HUES64 (cell line): ENCODE measurements at regions not wholly inside any gene's neighbourhood (a gene's known extent, or its start where the extent isn't known, plus 50 kb on each side); places are given as distances from the start of the nearest gene placed in this dataset.

Experiments used
- H3K27ac ChIP-seq: 2 replicates; pipeline ENCODE4 v1.7.0; 2013; ENCODE audit warnings: low read depth, low read length, inconsistent platforms
- H3K27me3 ChIP-seq: 2 replicates; pipeline ENCODE4 v1.6.1; 2013; ENCODE audit warnings: mild to moderate bottlenecking, low read length; ENCODE audit not compliant: insufficient read depth
- H3K36me3 ChIP-seq: 2 replicates; pipeline ENCODE4 v1.6.1; 2013; ENCODE audit warnings: mild to moderate bottlenecking, low read length; ENCODE audit not compliant: insufficient read depth
- H3K4me1 ChIP-seq: 2 replicates; pipeline ENCODE4 v1.6.1; 2013; ENCODE audit warnings: mild to moderate bottlenecking, low read length, moderate library complexity; ENCODE audit not compliant: insufficient read depth
- H3K4me3 ChIP-seq: 2 replicates; pipeline ENCODE4 v1.5.1; 2013; ENCODE audit warnings: mild to moderate bottlenecking, low read length, moderate library complexity
- H3K9ac ChIP-seq: 2 replicates; pipeline ENCODE4 v1.6.1; 2013; ENCODE audit warnings: mild to moderate bottlenecking, low read depth, low read length
- H3K9me3 ChIP-seq: 2 replicates; pipeline ENCODE4 v1.6.1; 2013; ENCODE audit warnings: low read depth, low read length; ENCODE audit not compliant: insufficient read depth
- WGBS: fragments of 150-250, 120-280 bp; methylation state at CpG from one replicate; pipeline ENCODE4 v1.1.7; 2013; ENCODE audit warnings: missing lambda C conversion rate; 5-methylcytosine and 5-hydroxymethylcytosine counted together

DNA sequence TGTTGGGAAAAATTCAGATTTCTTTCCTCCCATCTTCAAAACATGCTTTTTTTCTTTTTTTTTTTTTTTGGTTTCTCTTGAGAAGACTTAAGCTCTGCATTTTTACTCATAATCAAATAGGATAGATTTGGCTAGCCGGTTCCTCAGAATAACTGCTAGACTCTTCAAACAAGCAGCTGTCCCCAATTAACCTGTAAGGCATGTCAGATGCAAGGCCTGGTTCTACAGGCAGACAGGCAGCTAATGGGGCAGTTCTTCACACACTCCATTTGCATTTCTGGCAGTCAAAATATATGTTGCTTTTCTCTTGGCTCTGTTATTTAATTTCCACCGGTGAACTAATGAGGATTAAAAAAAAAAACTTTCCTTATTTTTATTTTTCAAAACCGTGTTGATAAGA is 228.0 kb upstream of the ATP2B1 start:
- Histone ChIP-seq H3K9ac (no peak overlapping the region), H3K27ac (no peak overlapping the region), H3K4me1 (peaks cover 20% of the 10 kb centered on the region; the same call in 1 of the 2 replicates), H3K9me3 (no peaks in the 10 kb centered on the region), H3K36me3 (no peaks in the 10 kb centered on the region), H3K4me3 (no peak overlapping the region), H3K27me3 (no peaks in the 10 kb centered on the region)
- 89% methylated on average over 3 of the region's 3 CpGs for WGBS

DNA sequence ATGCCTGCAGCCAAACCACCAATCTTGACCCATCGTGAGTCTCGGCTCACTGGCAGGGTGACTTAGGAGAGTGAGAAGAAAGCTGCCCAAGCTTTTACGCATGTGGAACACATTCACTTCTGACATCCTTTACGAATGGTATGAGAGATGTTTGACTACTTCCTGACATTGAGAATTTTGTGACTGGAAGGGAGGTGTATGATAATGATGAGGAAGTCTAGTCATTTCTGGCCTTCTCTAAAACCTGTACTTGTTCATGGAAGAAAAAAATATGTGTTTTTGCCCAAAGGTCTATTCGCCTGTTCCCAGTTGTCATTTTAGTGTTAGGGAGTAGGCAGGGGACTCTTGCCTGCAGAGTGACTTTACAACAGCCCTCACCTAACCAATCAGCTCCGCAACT is 227.2 kb upstream of the ATP2B1 start:
- peaks cover 20% of the 10 kb centered on the region; the same call in 1 of the 2 replicates for H3K4me1 ChIP-seq
- 93% methylated on average over 5 of the region's 6 CpGs for WGBS
- H3K27me3 ChIP-seq: no peaks in the 10 kb centered on the region
- H3K9ac ChIP-seq: no peak overlapping the region
- no peak overlapping the region for H3K27ac ChIP-seq
- H3K36me3 ChIP-seq: no peaks in the 10 kb centered on the region
- H3K4me3 ChIP-seq: no peak overlapping the region
- H3K9me3 ChIP-seq: no peaks in the 10 kb centered on the region

DNA sequence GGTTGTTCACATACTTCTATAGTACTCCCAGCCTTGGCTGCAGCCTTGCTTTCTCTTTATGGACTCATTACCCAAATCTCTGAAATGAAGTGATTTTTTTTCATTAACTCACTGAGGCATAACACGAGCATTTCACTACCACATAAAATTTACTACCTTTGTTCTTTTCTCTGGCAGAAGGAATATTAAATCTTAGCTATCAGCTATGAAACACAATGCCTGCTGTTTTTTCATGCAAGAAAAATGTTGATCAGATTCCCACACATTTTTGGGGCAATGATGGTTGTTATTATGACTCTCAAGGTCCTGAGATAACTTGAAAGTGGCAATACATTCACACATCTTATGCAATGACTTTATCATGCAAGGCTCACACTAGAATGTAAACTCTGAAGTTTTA is 225.3 kb upstream of the ATP2B1 start:
- Histone ChIP-seq H3K27ac (no peak overlapping the region), H3K4me1 (peaks cover 14% of the 10 kb centered on the region; the same call in 1 of the 2 replicates), H3K27me3 (no peaks in the 10 kb centered on the region), H3K9me3 (no peaks in the 10 kb centered on the region), H3K9ac (no peak overlapping the region), H3K36me3 (no peaks in the 10 kb centered on the region), H3K4me3 (no peak overlapping the region)
- WGBS: 92% methylated on average over 1 of the region's 1 CpG

DNA sequence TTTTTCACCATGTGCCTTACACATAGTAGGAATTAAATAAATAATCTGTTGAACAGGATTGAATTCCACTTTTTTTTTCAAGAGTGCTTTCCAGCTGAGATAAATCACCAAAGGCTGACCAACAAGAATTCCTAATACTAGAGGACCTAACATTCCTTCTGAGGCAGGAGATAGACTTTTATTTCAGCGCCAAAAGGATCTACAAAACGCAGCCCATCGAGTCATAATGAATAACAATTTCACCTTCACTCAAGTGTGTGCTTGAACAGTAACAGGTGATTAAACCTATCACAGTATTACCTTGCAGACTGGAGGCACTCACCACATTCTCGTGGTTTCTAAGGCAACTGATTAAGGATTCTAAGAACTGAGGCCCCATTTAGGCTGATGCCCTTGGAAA is 224.3 kb upstream of the ATP2B1 start:
- no peak overlapping the region for H3K4me3 ChIP-seq
- H3K9ac ChIP-seq: no peak overlapping the region
- H3K36me3 ChIP-seq: no peaks in the 10 kb centered on the region
- H3K4me1 ChIP-seq: peaks cover 10% of the 10 kb centered on the region; the same call in 1 of the 2 replicates
- 97% methylated on average over 4 of the region's 4 CpGs for WGBS
- H3K27me3 ChIP-seq: no peaks in the 10 kb centered on the region
- H3K27ac ChIP-seq: no peak overlapping the region
- no peaks in the 10 kb centered on the region for H3K9me3 ChIP-seq

DNA sequence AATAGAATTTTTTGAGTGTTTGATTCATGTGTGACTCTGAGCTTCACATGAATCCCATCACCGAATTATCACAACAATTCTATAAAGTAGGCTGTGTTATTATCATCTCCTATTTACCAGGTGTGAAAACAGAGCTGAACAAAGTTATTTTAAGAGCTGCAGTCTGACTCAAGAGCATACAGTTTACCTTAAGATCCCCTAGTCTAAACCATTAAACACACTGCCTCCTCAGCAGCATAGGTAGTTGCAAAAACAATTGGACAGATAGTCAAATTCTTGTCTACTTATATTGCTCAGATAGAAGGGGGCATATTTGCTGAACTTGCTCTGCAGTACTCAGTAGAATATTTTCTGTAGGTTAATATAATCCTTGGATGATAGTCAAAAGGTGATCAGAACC is 219.8 kb upstream of the ATP2B1 start:
- Histone ChIP-seq H3K27me3 (no peaks in the 10 kb centered on the region), H3K36me3 (no peaks in the 10 kb centered on the region), H3K9ac (no peak overlapping the region), H3K4me3 (no peak overlapping the region), H3K4me1 (peaks cover 3% of the 10 kb centered on the region; the same call in 1 of the 2 replicates), H3K9me3 (no peaks in the 10 kb centered on the region), H3K27ac (no peak overlapping the region)
- no CpG with 5 or more reads among the region's 1 CpG for WGBS

DNA sequence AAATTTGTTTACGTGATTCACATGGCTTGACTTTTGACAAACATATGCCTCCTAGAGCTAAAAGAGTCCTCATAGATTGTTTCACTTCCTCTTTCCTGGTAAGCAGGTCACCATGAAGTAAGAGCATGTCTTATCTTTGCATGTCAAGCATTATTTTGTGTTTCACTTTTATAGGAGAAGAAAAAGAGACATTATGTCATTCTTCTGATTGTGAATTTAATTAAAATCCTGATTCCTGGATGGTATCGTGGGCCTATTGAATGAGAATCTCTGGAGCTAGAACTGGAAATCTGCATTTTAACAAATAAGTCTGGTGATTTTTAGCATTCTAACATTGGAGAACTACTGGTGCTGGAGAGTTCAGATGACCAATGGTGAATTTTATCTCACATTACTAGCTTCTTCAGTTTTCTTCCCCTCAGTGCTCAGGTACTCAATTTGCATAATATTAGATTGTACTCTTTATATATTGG is 218.6 kb upstream of the ATP2B1 start:
- H3K36me3 ChIP-seq: no peaks in the 10 kb centered on the region
- H3K9me3 ChIP-seq: no peaks in the 10 kb centered on the region
- no peak overlapping the region for H3K9ac ChIP-seq

DNA sequence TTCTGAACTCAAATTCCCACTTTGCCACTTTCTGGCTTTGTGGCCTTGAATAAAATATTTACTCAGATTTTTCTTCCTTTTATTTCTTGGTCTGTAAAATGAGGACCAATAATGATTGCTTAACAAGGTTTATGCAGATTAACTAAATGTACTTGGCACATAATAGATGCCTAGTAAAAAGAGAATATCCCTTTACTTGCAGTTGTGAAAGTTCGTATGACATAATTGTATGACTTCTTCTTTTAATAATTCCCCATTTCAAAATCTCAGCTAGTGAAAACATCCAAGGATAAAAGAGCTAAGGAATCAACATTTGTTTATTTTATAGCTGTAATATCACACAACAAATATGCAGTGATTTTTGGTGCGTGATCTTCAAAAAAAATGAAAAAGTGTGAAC is 215.6 kb upstream of the ATP2B1 start:
- H3K27me3 ChIP-seq: no peaks in the 10 kb centered on the region
- peaks cover 9% of the 10 kb centered on the region for H3K4me1 ChIP-seq
- H3K9ac ChIP-seq: no peak overlapping the region
- H3K36me3 ChIP-seq: no peaks in the 10 kb centered on the region
- 100% methylated on average over 1 of the region's 2 CpGs for WGBS
- no peaks in the 10 kb centered on the region for H3K9me3 ChIP-seq
- no peak overlapping the region for H3K27ac ChIP-seq
- no peak overlapping the region for H3K4me3 ChIP-seq

More for the DNA sequence above, 218.6 kb upstream of the ATP2B1 start:
- Histone ChIP-seq H3K4me3 (no peak overlapping the region), H3K4me1 (no peaks in the 10 kb centered on the region), H3K27ac (no peak overlapping the region), H3K27me3 (no peaks in the 10 kb centered on the region)
- 92% methylated on average over 2 of the region's 2 CpGs for WGBS

DNA sequence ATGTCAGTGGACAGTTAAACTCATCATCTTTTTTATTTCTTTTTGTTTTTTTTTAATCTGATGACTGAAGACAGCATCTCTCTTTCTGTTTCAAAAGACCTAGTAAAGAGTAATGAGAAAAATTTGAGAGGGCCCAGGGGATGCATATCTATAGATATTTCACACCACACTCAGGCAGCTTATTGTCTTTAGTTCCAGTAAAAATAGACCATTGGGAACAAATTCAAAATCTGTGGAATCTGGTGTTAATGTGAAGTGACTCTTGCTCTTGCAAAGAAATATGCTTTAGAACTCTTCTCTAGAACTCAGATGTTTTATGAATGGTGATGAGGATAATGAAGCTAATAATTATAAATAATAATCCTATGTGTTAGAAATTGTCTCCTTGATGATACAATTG is 214.5 kb upstream of the ATP2B1 start:
- no peak overlapping the region for H3K4me3 ChIP-seq
- no peaks in the 10 kb centered on the region for H3K36me3 ChIP-seq
- H3K27ac ChIP-seq: no peak overlapping the region
- H3K9me3 ChIP-seq: no peaks in the 10 kb centered on the region
- H3K4me1 ChIP-seq: peaks cover 9% of the 10 kb centered on the region
- H3K9ac ChIP-seq: no peak overlapping the region
- H3K27me3 ChIP-seq: no peaks in the 10 kb centered on the region

DNA sequence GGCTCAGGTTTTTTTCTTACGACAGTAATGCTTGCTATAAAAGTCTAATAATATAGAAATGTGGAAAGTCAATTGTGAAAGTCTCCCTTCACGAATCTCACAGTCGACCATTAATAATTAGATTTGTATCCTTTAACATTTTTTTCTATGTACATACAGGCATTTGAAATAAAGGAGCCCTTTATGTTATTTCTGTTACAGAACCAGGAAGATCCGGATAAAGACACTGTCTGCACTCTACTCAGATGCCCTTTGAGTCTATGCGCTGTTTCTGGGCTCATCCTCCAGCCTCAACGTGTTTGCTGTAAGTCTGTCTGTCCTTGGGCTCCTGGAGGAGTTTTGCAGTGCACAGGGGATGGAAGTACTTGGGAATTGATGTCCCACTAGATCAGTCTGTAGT is 212.2 kb upstream of the ATP2B1 start:
- WGBS: 88% methylated on average over 3 of the region's 6 CpGs
- H3K9ac ChIP-seq: no peak overlapping the region
- peaks cover 16% of the 10 kb centered on the region for H3K4me1 ChIP-seq
- H3K27me3 ChIP-seq: no peaks in the 10 kb centered on the region
- H3K27ac ChIP-seq: no peak overlapping the region
- no peaks in the 10 kb centered on the region for H3K36me3 ChIP-seq
- no peaks in the 10 kb centered on the region for H3K9me3 ChIP-seq
- no peak overlapping the region for H3K4me3 ChIP-seq

DNA sequence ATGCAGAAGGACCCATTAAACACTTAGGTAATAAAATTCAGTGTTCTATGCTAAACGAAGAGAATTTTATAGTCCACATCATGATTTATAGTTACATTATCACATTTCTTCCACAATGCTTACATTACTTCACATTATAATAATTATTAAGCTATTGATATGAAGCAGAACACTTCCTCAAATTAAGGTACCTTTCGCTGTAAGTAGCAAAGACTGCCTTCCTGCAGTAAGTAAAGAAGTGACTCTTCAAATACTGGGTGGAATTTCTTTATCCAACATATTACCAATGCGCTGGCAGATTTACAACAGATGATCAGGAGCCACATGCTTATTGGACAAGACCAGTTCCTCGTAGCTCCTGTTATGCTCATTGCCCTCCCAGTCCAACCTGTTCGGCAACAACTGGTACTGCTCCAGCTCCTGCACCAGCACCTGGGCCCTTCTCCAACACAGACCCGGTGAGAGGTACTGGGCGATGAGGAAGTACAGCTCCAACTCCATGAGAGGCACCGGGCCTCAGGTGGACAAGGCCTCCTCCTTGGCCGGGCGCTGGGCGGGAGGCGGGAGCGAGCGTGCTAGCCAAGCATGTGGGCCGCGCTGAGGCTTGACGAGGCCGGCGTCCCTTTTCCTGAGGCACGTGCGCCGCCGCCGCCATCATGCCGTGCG is 210.7 kb upstream of the ATP2B1 start:
- WGBS: 97% methylated on average over 26 of the region's 26 CpGs
- no peak overlapping the region for H3K4me3 ChIP-seq
- H3K27me3 ChIP-seq: no peaks in the 10 kb centered on the region
- no peaks in the 10 kb centered on the region for H3K36me3 ChIP-seq
- no peaks in the 10 kb centered on the region for H3K9me3 ChIP-seq
- H3K9ac ChIP-seq: no peak overlapping the region
- no peak overlapping the region for H3K27ac ChIP-seq
- peaks cover 16% of the 10 kb centered on the region for H3K4me1 ChIP-seq

DNA sequence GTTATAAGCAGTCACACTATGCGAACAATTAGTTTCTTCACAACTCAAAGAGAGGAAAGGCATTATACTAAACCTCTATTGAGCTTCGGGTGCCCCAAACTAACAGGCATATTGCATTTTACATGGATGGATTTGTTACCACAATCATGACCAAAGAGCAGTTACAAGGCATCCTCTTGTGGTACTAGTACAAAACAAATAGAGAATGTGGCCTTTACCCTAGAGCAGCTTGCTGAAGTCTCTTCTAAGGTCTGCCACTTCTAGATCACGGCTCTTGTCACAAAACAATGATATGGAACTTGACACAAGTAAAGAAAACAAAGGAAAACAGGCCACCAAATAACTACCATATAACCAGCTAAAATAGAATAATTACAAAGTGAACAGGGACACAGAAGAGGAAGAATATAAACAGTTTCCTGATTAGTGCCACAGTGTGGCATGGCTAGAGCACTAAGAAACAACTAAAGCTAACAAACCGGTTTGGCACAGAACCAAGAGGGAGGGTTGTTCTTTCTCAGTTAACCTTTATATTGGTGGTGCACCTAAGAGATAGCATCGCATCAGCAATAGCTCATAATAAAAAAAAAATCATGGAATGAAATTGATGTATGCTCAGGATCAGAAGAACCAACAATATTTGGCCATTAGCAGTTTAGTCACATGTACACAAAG is 209.7 kb upstream of the ATP2B1 start:
- Histone ChIP-seq H3K27ac (no peak overlapping the region), H3K36me3 (no peaks in the 10 kb centered on the region), H3K9me3 (no peaks in the 10 kb centered on the region), H3K4me3 (no peak overlapping the region), H3K9ac (no peak overlapping the region), H3K27me3 (no peaks in the 10 kb centered on the region), H3K4me1 (peaks cover 16% of the 10 kb centered on the region)
- 69% methylated on average over 4 of the region's 5 CpGs for WGBS
